Neural cell (in vitro differentiated cells): ENCODE measurements at regions not wholly inside any gene's neighbourhood (a gene's known extent, or its start where the extent isn't known, plus 50 kb on each side); places are given as distances from the start of the nearest gene placed in this dataset.

Experiments
- H2AFZ ChIP-seq: fragments of 200-600, 300-800 bp; sonication (generic), shearing (Covaris generic); 2 replicates; pipeline ENCODE4 v1.6.0; 2014; ENCODE audit warnings: low read depth, mild to moderate bottlenecking, antibody characterized with exemption, low read length, moderate library complexity
- H3F3A ChIP-seq: fragments of 200-600 bp; shearing (Covaris generic); 2 replicates; pipeline ENCODE4 v1.6.1; 2016; ENCODE audit warnings: mild to moderate bottlenecking, moderate library complexity, mixed read lengths, antibody characterized with exemption, low read length; ENCODE audit not compliant: insufficient read depth, poor library complexity, severe bottlenecking
- H3K27ac ChIP-seq: fragments of 200-600, 300-800 bp; sonication (generic), shearing (Covaris generic); 2 replicates; pipeline ENCODE4 v1.5.1; 2014; ENCODE audit warnings: mild to moderate bottlenecking, low read length, moderate library complexity
- H3K27me3 ChIP-seq: fragments of 300-800, 200-600 bp; sonication (generic), shearing (Covaris generic); 2 replicates; pipeline ENCODE4 v1.6.0; 2014; ENCODE audit warnings: mild to moderate bottlenecking, low read depth, low read length, moderate library complexity; ENCODE audit not compliant: insufficient read depth
- H3K36me3 ChIP-seq: fragments of 300-800, 200-600 bp; sonication (generic), shearing (Covaris generic); 2 replicates; pipeline ENCODE4 v1.5.1; 2014; ENCODE audit warnings: mild to moderate bottlenecking, antibody characterized with exemption, low read length, moderate library complexity; ENCODE audit not compliant: insufficient read depth
- H3K4me2 ChIP-seq: fragments of 300-800, 200-600 bp; sonication (generic), shearing (Covaris generic); 2 replicates; pipeline ENCODE4 v1.6.0; 2014; ENCODE audit warnings: mild to moderate bottlenecking, low read length
- H3K4me3 ChIP-seq: fragments of 300-800, 200-600 bp; sonication (generic), shearing (Covaris generic); 2 replicates; pipeline ENCODE4 v1.5.1; 2014; ENCODE audit warnings: mild to moderate bottlenecking, low read length, moderate library complexity
- H3K79me2 ChIP-seq: fragments of 200-600 bp; shearing (Covaris generic); replicated peaks from 2 replicates; pipeline ENCODE4 v1.6.0; 2014; ENCODE audit warnings: mild to moderate bottlenecking, low read length, moderate library complexity; ENCODE audit not compliant: insufficient read depth
- H3K9ac ChIP-seq: fragments of 300-800, 200-600 bp; sonication (generic), shearing (Covaris generic); 2 replicates; pipeline ENCODE4 v1.6.1; 2016; ENCODE audit warnings: mild to moderate bottlenecking, low read length, mixed read lengths
- H3K9me2 ChIP-seq: fragments of 200-600 bp; shearing (Covaris generic); 2 replicates; pipeline ENCODE4 v1.6.1; 2016; ENCODE audit warnings: mild to moderate bottlenecking, low read length, mixed read lengths; ENCODE audit not compliant: insufficient read depth
- H3K9me3 ChIP-seq: fragments of 200-600, 300-800 bp; sonication (generic), shearing (Covaris generic); 2 replicates; pipeline ENCODE4 v1.6.1; 2016; ENCODE audit warnings: mild to moderate bottlenecking, mixed run types, low read length, moderate library complexity, mixed read lengths
- H4K20me1 ChIP-seq: fragments of 200-600 bp; shearing (Covaris generic); 2 replicates; pipeline ENCODE4 v1.6.1; 2016; ENCODE audit warnings: mild to moderate bottlenecking, mixed run types; ENCODE audit not compliant: insufficient read depth
- EP300 ChIP-seq: fragments of 450-650 bp; conservative IDR thresholded peaks from 2 replicates; pipeline ENCODE4 v1.6.1; 2014; ENCODE audit warnings: antibody characterized with exemption, mild to moderate bottlenecking, moderate library complexity; ENCODE audit not compliant: poor library complexity, severe bottlenecking
- EZH2 ChIP-seq: fragments of 200-600, 300-800 bp; shearing (Covaris generic), sonication (generic); IDR thresholded peaks from 2 replicates; pipeline ENCODE4 v1.6.1; 2014; ENCODE audit warnings: antibody characterized with exemption, low read length, borderline replicate concordance, mild to moderate bottlenecking; ENCODE audit not compliant: insufficient read depth, poor library complexity, severe bottlenecking
- MXI1 ChIP-seq: fragments of 450-650 bp; conservative IDR thresholded peaks from 2 replicates; pipeline ENCODE4 v1.6.1; 2014; ENCODE audit warnings: antibody characterized with exemption, mild to moderate bottlenecking; ENCODE audit not compliant: poor library complexity, severe bottlenecking
- POLR2AphosphoS5 ChIP-seq: IDR thresholded peaks from 2 replicates; pipeline ENCODE4 v1.6.1; 2012
- RAD21 ChIP-seq: fragments of 450-650 bp; conservative IDR thresholded peaks from 2 replicates; pipeline ENCODE4 v1.6.1; 2014; ENCODE audit warnings: antibody characterized with exemption, mild to moderate bottlenecking, moderate library complexity
- SMC3 ChIP-seq: fragments of 450-650 bp; conservative IDR thresholded peaks from 2 replicates; pipeline ENCODE4 v1.6.1; 2014; ENCODE audit warnings: antibody characterized with exemption, mild to moderate bottlenecking, moderate library complexity; ENCODE audit not compliant: poor library complexity
- TAF1 ChIP-seq: IDR thresholded peaks from 2 replicates; pipeline ENCODE4 v1.6.1; 2012; ENCODE audit warnings: low read depth
- TF ChIP-seq, protein P1 (sequence below): IDR thresholded peaks from 2 replicates; pipeline ENCODE4 v1.6.1; 2012; ENCODE audit warnings: borderline replicate concordance
- TF ChIP-seq, protein P2 (sequence below): fragments of 450-650 bp; IDR thresholded peaks from 2 replicates; pipeline ENCODE4 v1.5.1; 2014; ENCODE audit warnings: antibody characterized with exemption, mild to moderate bottlenecking, moderate library complexity; ENCODE audit not compliant: poor library complexity, severe bottlenecking

GRCh38 chr4:66604192-66604591 lies 933.9 kb upstream of the EPHA5 start:
- H3K9me3 ChIP-seq: no peaks in the 10 kb centered on the region
- H3K4me3 ChIP-seq: no peak overlapping the region
- no peaks in the 10 kb centered on the region for H4K20me1 ChIP-seq
- no peaks in the 10 kb centered on the region for H3K79me2 ChIP-seq
- H3K27me3 ChIP-seq: no peaks in the 10 kb centered on the region
- H2AFZ ChIP-seq: no peak overlapping the region
- H3K4me2 ChIP-seq: no peak overlapping the region
- H3K9ac ChIP-seq: no peak overlapping the region
- no peaks in the 10 kb centered on the region for H3F3A ChIP-seq
- TF ChIP-seq RAD21 (no peak), TAF1 (no peak), EZH2 (no peak), SMC3 (no peak), EP300 (no peak), MXI1 (no peak)
- TF ChIP-seq, protein P1, sequence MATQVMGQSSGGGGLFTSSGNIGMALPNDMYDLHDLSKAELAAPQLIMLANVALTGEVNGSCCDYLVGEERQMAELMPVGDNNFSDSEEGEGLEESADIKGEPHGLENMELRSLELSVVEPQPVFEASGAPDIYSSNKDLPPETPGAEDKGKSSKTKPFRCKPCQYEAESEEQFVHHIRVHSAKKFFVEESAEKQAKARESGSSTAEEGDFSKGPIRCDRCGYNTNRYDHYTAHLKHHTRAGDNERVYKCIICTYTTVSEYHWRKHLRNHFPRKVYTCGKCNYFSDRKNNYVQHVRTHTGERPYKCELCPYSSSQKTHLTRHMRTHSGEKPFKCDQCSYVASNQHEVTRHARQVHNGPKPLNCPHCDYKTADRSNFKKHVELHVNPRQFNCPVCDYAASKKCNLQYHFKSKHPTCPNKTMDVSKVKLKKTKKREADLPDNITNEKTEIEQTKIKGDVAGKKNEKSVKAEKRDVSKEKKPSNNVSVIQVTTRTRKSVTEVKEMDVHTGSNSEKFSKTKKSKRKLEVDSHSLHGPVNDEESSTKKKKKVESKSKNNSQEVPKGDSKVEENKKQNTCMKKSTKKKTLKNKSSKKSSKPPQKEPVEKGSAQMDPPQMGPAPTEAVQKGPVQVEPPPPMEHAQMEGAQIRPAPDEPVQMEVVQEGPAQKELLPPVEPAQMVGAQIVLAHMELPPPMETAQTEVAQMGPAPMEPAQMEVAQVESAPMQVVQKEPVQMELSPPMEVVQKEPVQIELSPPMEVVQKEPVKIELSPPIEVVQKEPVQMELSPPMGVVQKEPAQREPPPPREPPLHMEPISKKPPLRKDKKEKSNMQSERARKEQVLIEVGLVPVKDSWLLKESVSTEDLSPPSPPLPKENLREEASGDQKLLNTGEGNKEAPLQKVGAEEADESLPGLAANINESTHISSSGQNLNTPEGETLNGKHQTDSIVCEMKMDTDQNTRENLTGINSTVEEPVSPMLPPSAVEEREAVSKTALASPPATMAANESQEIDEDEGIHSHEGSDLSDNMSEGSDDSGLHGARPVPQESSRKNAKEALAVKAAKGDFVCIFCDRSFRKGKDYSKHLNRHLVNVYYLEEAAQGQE: no peak
- TF ChIP-seq, protein P2, sequence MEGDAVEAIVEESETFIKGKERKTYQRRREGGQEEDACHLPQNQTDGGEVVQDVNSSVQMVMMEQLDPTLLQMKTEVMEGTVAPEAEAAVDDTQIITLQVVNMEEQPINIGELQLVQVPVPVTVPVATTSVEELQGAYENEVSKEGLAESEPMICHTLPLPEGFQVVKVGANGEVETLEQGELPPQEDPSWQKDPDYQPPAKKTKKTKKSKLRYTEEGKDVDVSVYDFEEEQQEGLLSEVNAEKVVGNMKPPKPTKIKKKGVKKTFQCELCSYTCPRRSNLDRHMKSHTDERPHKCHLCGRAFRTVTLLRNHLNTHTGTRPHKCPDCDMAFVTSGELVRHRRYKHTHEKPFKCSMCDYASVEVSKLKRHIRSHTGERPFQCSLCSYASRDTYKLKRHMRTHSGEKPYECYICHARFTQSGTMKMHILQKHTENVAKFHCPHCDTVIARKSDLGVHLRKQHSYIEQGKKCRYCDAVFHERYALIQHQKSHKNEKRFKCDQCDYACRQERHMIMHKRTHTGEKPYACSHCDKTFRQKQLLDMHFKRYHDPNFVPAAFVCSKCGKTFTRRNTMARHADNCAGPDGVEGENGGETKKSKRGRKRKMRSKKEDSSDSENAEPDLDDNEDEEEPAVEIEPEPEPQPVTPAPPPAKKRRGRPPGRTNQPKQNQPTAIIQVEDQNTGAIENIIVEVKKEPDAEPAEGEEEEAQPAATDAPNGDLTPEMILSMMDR: no peak
- H3K36me3 ChIP-seq: no peaks in the 10 kb centered on the region
- no peak overlapping the region for H3K27ac ChIP-seq
- H3K9me2 ChIP-seq: no peaks in the 10 kb centered on the region

DNA sequence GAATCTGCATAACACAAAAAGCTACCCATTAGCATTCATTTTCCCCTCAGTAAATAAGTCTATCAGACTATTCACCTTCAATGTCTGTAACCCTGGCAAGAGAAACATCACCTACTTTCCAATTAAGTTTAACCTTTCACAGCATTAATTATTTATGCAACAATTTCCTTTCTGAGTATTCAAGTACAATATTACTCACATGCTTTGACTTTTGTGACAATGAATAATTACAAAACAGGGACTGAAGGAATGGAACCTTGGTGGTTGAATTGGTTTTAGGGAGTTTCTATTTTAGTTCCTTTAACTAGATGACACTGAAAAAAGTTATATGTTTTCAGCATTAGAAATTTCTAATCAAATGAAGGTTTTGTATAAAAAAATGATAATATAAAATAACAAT lies 932.3 kb upstream of the EPHA5 start:
- Histone ChIP-seq H3K27me3 (no peaks in the 10 kb centered on the region), H3K27ac (no peak overlapping the region), H3K9me2 (no peaks in the 10 kb centered on the region), H2AFZ (no peak overlapping the region), H3K36me3 (no peaks in the 10 kb centered on the region), H3K4me3 (no peak overlapping the region), H4K20me1 (no peaks in the 10 kb centered on the region), H3F3A (no peaks in the 10 kb centered on the region), H3K9me3 (no peaks in the 10 kb centered on the region), H3K9ac (no peak overlapping the region), H3K79me2 (no peaks in the 10 kb centered on the region), H3K4me2 (no peak overlapping the region)
- TF ChIP-seq SMC3 (no peak), MXI1 (no peak), EP300 (no peak), TAF1 (no peak), RAD21 (no peak), EZH2 (no peak), POLR2AphosphoS5 (no peak)
- TF ChIP-seq, protein P2: no peak
- TF ChIP-seq, protein P1: no peak
